ENCODE measurements at regions not wholly inside any gene's neighbourhood (a gene's known extent, or its start where the extent isn't known, plus 50 kb on each side); places are given as distances from the start of the nearest gene placed in this dataset.

DNA sequence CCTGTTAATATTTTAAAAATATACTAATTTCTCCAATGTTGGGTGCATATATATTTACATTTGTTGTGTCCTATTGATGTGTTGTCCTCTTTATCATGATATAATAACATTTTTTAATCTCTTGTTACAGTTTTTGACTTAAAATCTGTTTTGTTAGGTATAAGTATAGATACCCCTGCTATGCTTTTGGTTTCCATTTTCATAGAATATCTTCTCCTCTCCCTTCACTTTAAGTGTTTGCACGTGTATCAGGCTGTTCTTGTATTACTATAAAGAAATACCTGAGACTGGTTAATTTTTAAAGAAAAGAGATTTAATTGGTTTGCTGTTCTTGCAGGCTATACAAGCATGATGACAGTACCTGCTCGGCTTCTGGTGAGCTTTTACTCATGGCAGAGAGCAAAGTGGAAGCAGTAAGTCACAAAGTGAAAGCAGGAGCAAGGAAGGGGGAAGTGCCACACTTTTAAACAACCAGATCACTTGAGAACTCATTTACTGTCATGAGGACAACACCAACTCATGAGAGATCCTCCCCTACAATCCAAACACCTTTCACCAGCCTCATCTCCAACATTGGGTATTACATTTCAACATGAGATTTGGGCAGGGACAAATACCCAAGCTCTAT lies 340.5 kb upstream of the SYNCRIP start:
- H2BK15ac ChIP-seq (ENCODE audit: low read depth, low read length) = no peak overlapping the region
- 0 out of 2 replicates have a peak, but pooled peaks cover 2% of the 10 kb centered on the region for H3K79me2 ChIP-seq (ENCODE audit: insufficient read depth, low read length)
- no peak overlapping the region for H2BK5ac ChIP-seq (ENCODE audit: insufficient read length, low read length)
- no peak overlapping the region for H3K18ac ChIP-seq (ENCODE audit: insufficient read length, low read depth, low read length)
- no peak overlapping the region for H2BK120ac ChIP-seq (ENCODE audit: low read depth, low read length, poor library complexity, severe bottlenecking)
- H3K23me2 ChIP-seq (ENCODE audit: insufficient read length, low read depth, low read length, poor library complexity, severe bottlenecking) = no peaks in the 10 kb centered on the region
- H3K14ac ChIP-seq (ENCODE audit: insufficient read depth, low read length) = no peak overlapping the region
- H3K9me3 ChIP-seq (ENCODE audit: control insufficient read depth, low read depth, low read length) = no peaks in the 10 kb centered on the region
- no peak overlapping the region for H2AK5ac ChIP-seq (ENCODE audit: insufficient read length, low read length)
- no peak overlapping the region for H3T11ph ChIP-seq (ENCODE audit: low read length)
- H4K20me1 ChIP-seq (ENCODE audit: control insufficient read depth, insufficient read depth, insufficient read length) = no peaks in the 10 kb centered on the region
- H4K8ac ChIP-seq (replicated peaks; ENCODE audit: insufficient read length, low read depth, low read length) = no peak overlapping the region
- no peaks in the 10 kb centered on the region for H3K79me1 ChIP-seq (ENCODE audit: insufficient read depth, low read depth, low read length, poor library complexity, severe bottlenecking)
- WGBS (ENCODE audit: extremely low coverage, insufficient read length, low lambda C conversion rate) = no CpG with 5 or more reads among the region's 2 CpGs
- Mint-ChIP-seq H3K36me3 (ENCODE audit: insufficient read depth in 1 of 3, low read depth in 3 of 3) (peaks cover 0 to 5% (median 0%) of the 10 kb centered on the region in 3 experiments; a peak in 1 of 7 replicates), H3K27ac (no peak overlapping the region), H3K4me3 (no peak overlapping the region), H3K4me1 (peaks cover 2 to 4% of the 10 kb centered on the region in 2 experiments; a peak in 3 of 4 replicates), H3K27me3 (ENCODE audit: low read depth) (peaks cover 1% of the 10 kb centered on the region), H3K9me3 (peaks cover 10 to 16% of the 10 kb centered on the region in 2 experiments)
- no peak overlapping the region for H2AFZ ChIP-seq (ENCODE audit: low read length)
- H3K4me1 ChIP-seq (ENCODE audit: insufficient read depth, low read length) = no peaks in the 10 kb centered on the region
- no peak overlapping the region for H4K5ac ChIP-seq (ENCODE audit: insufficient read length, low read depth, low read length)
- no peak overlapping the region for H3K56ac ChIP-seq (ENCODE audit: insufficient read length, low read depth, low read length)
- no peaks in the 10 kb centered on the region for H3K27me3 ChIP-seq (ENCODE audit: insufficient read depth, low read length)
- TF ChIP-seq, protein P1, sequence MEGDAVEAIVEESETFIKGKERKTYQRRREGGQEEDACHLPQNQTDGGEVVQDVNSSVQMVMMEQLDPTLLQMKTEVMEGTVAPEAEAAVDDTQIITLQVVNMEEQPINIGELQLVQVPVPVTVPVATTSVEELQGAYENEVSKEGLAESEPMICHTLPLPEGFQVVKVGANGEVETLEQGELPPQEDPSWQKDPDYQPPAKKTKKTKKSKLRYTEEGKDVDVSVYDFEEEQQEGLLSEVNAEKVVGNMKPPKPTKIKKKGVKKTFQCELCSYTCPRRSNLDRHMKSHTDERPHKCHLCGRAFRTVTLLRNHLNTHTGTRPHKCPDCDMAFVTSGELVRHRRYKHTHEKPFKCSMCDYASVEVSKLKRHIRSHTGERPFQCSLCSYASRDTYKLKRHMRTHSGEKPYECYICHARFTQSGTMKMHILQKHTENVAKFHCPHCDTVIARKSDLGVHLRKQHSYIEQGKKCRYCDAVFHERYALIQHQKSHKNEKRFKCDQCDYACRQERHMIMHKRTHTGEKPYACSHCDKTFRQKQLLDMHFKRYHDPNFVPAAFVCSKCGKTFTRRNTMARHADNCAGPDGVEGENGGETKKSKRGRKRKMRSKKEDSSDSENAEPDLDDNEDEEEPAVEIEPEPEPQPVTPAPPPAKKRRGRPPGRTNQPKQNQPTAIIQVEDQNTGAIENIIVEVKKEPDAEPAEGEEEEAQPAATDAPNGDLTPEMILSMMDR (conservative IDR thresholded peaks at IDR 0.05) = no peak
- DNase-seq = no peak
- no peak overlapping the region for H3K4me2 ChIP-seq (ENCODE audit: insufficient read depth, insufficient read length, low read length)
- no peak overlapping the region for H3K9ac ChIP-seq (ENCODE audit: extremely low read depth, insufficient read length, low read length)
- H2BK12ac ChIP-seq (ENCODE audit: insufficient read length, low read depth, low read length) = no peak overlapping the region
- no peak overlapping the region for H4K91ac ChIP-seq (ENCODE audit: insufficient read length, low read depth, low read length)
- no peak overlapping the region for H3K4ac ChIP-seq (ENCODE audit: low read depth, low read length)
- H3K27ac ChIP-seq (ENCODE audit: insufficient read length, low read depth, low read length) = no peak overlapping the region
- H2BK20ac ChIP-seq (ENCODE audit: low read depth, low read length, poor library complexity, severe bottlenecking) = no peak overlapping the region
- H3K23ac ChIP-seq (ENCODE audit: insufficient read length, low read depth, low read length) = no peak overlapping the region
